Heart left ventricle (tissue), 13 donors: ENCODE measurements at regions not wholly inside any gene's neighbourhood (a gene's known extent, or its start where the extent isn't known, plus 50 kb on each side); places are given as distances from the start of the nearest gene placed in this dataset.
"Not testable (repeated sequence)": the region's sequence is repeated elsewhere in the genome, so short reads cannot be mapped to it uniquely, and the experiment has no call there.

ENCODE experiments used
- CTCF ChIP-seq, 12 donors: fragments of 200-600 bp; sonication (generic) in 4 of 12; IDR thresholded peaks; one replicate each; pipeline versions ENCODE4 v1.5.0 to v1.8.0; 2018 to 2022; ENCODE audit warnings: antibody characterized with exemption in 12 of 12, mild to moderate bottlenecking in 5 of 12
- POLR2A ChIP-seq, 2 donors: fragments of 450-650 bp; IDR thresholded peaks; one replicate each; pipeline ENCODE4 v1.6.1; 2017; ENCODE audit warnings: antibody characterized with exemption in 2 of 2, mild to moderate bottlenecking in 2 of 2, moderate library complexity in 2 of 2
- donor health status: ischemic (EF 13 %, LVEDD 7.1; RV severe dilation, severe dysfunction).
- donor health status: DM: no; HTN: yes; CAD: no.
- donor health status: DM: no; HTN: no; CAD: no.
- donor health status: ischemic (EF 25% LVEDD 6.9; RV normal size, moderate dysfunction).
- donor health status: ischemic (EF 25% LVEDD 5.7; RV mildly dilated, moderate dysfunction).
- donor health status: ischemic (EF 35%, LVEDD 5.7; RV mildly dilated, moderate dysfunction).
- donor health status: nonischemic (EF 11% LVEDD 7.7; RV severe dilation, severe dysfunction).
- donor health status: DM: yes; HTN: yes; CAD: no.
- donor health status: PGD.
- donor health status: ischemic (EF 29% LVEDD 5.4; RV normal size, mild dysfunction).
- donor health status: nonischemic (EF 23%, LVEDD 6.1; RV moderate dilation, normal function).

- not testable (repeated sequence) for TF ChIP-seq CTCF, POLR2A (IDR thresholded peaks at IDR 0.05)
Measured at GRCh38 chrY:11098419-11098818, 1570.7 kb downstream of the TSPY10 start.
